Naive thymus-derived CD4-positive, alpha-beta T cell (primary cell): ENCODE measurements at regions not wholly inside any gene's neighbourhood (a gene's known extent, or its start where the extent isn't known, plus 50 kb on each side); places are given as distances from the start of the nearest gene placed in this dataset.

Experiments
- ATAC-seq: fragments of 150-1000 bp; cut with Tn5 transposase; 2 replicates; pipeline ENCODE4 v1.10.0; 2021; ENCODE audit warnings: mild to moderate bottlenecking, moderate library complexity
- CTCF ChIA-PET: fragments of 350-600 bp; sonication (Branson Sonifier 250); formaldehyde crosslinking; loops from one replicate; lab custom pipeline; 2021; ENCODE audit warnings: antibody characterized with exemption; lab: Charles Lee
- POLR2A ChIA-PET: fragments of 350-600 bp; sonication (Branson Sonifier 250); formaldehyde crosslinking; loops from one replicate; lab custom pipeline; 2021; ENCODE audit warnings: antibody characterized with exemption, inconsistent platforms; lab: Charles Lee
- DNase-seq, 9 donors: peaks; one replicate each; pipeline versions ENCODE4 v3.0.0 to v3.0.0-alpha.2; 2020 to 2022; ENCODE audit warnings: mixed read lengths in 1 of 9
- H3K27ac ChIP-seq: one replicate; pipeline ENCODE4 v1.7.0; 2013; ENCODE audit warnings: mild to moderate bottlenecking, low read depth, low read length, moderate library complexity
- H3K27me3 ChIP-seq, 2 donors: one replicate each; pipeline ENCODE4 v1.7.0; 2013; ENCODE audit warnings: low read length in 2 of 2, mild to moderate bottlenecking in 2 of 2, moderate library complexity in 2 of 2; ENCODE audit not compliant: control insufficient read depth in 2 of 2, insufficient read depth in 2 of 2
- H3K36me3 ChIP-seq, 3 experiments: 1 replicate in 2 of 3; 2 replicates in 1 of 3; pipeline ENCODE4 v1.7.0; 2013; ENCODE audit warnings: low read length in 3 of 3, mild to moderate bottlenecking in 3 of 3, moderate library complexity in 1 of 3; ENCODE audit not compliant: insufficient read depth in 3 of 3, control insufficient read depth in 2 of 3
- H3K4me1 ChIP-seq, 2 donors: one replicate each; pipeline ENCODE4 v1.7.0; 2013; ENCODE audit warnings: low read length in 2 of 2, mild to moderate bottlenecking in 2 of 2, moderate library complexity in 1 of 2; ENCODE audit not compliant: control insufficient read depth in 2 of 2, insufficient read depth in 2 of 2
- H3K4me3 ChIP-seq: 2 replicates; pipeline ENCODE4 v1.7.0; 2013; ENCODE audit warnings: mild to moderate bottlenecking, low read length
- H3K9me3 ChIP-seq, 3 experiments: 1 replicate in 2 of 3; 2 replicates in 1 of 3; pipeline ENCODE4 v1.7.0; 2013; ENCODE audit warnings: low read length in 3 of 3; ENCODE audit not compliant: control insufficient read depth in 2 of 3
- H3K27ac Mint-ChIP-seq, 9 donors: one replicate each; pipeline ENCODE4 v1.8.0; 2020 to 2022; ENCODE audit warnings: mixed read lengths in 9 of 9, mild to moderate bottlenecking in 8 of 9, moderate library complexity in 5 of 9, inconsistent platforms in 2 of 9
- H3K27me3 Mint-ChIP-seq, 5 donors: one replicate each; pipeline ENCODE4 v1.8.0; 2021 to 2022; ENCODE audit warnings: mixed read lengths in 5 of 5, mild to moderate bottlenecking in 1 of 5
- H3K36me3 Mint-ChIP-seq, 5 donors: one replicate each; pipeline ENCODE4 v1.8.0; 2020 to 2022; ENCODE audit warnings: mixed read lengths in 5 of 5, mild to moderate bottlenecking in 3 of 5, inconsistent platforms in 1 of 5
- H3K4me1 Mint-ChIP-seq, 7 donors: one replicate each; pipeline ENCODE4 v1.8.0; 2020 to 2022; ENCODE audit warnings: mixed read lengths in 7 of 7, mild to moderate bottlenecking in 3 of 7, inconsistent platforms in 1 of 7
- H3K4me3 Mint-ChIP-seq, 10 donors: one replicate each; pipeline ENCODE4 v1.8.0; 2020 to 2022; ENCODE audit warnings: mild to moderate bottlenecking in 10 of 10, mixed read lengths in 10 of 10, moderate library complexity in 6 of 10, inconsistent platforms in 2 of 10
- H3K9me3 Mint-ChIP-seq, 11 donors: one replicate each; pipeline ENCODE4 v1.8.0; 2020 to 2022; ENCODE audit warnings: mixed read lengths in 11 of 11, mild to moderate bottlenecking in 4 of 11, inconsistent platforms in 1 of 11, moderate library complexity in 1 of 11
- intact Hi-C, 2 donors: fragments of 100-400 bp; cut with micrococcal nuclease; formaldehyde crosslinking; loops; one replicate each; pipeline ENCODE4 v1.15.1; 2023

DNA sequence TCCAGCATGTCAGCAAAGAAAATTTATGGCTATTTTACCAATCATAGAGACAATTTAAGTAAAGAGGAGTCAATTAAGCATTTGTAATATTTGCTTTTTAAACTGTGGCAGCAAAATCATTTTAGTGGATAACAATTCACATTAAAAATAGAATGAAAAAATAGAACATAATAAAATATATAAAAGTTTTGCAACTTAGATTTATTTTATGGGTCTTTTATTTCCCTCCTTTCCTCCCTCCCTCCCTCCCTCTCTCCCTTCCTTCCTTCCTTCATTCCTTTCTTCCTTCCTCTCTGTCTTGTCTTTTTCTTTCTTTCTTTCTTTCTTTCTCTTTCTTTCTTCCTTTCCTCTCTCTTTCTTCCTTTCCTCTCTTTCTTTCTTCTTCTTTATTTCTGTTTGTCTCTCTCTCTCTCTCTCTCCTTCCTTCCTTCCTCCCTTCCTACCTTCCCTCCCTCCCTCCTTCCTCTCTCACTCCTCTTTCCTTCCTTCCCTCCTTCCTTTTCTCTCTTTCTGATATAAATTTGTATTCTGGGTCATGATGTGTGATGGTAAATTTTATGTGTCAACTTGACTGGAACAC lies 610.9 kb upstream of the CITED2 start:
- Histone ChIP-seq H3K27me3 (no peaks in the 10 kb centered on the region), H3K27ac (no peak overlapping the region), H3K36me3 (no peaks in the 10 kb centered on the region), H3K9me3 (no peaks in the 10 kb centered on the region), H3K4me1 (no peaks in the 10 kb centered on the region), H3K4me3 (no peak overlapping the region)
- no peak for DNase-seq
- Mint-ChIP-seq H3K9me3 (no peaks in the 10 kb centered on the region), H3K27me3 (peaks cover 0 to 16% (median 5%) of the 10 kb centered on the region in 5 donors), H3K27ac (no peak overlapping the region), H3K4me3 (no peak overlapping the region), H3K4me1 (peaks cover 0 to 10% (median 8%) of the 10 kb centered on the region in 7 donors), H3K36me3 (no peaks in the 10 kb centered on the region)
- ChIA-PET CTCF (no interaction called here), POLR2A (no interaction called here)
- intact Hi-C loops, result no loop called here
- ATAC-seq, result no peak

DNA sequence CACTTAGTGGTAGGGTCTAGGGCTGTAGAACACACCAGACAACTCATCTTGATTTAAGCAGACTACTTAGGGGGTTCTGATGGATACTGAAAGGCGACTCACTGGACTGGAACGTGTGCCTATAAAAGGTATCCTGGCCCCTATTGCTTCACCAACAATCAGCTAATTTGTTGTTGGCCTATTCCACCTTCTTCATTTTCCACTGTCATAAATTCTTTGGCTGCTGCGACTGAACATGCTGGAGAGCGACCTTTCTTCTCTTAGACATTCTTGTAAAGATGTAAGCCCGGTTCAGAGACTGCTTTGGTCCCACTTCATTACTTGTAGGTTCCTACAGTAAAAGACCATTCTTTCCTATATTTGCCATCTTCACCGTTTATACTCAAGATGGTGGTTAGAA lies 609.9 kb upstream of the CITED2 start:
- ATAC-seq, result no peak
- DNase-seq, result no peak
- H3K9me3 Mint-ChIP-seq, result no peaks in the 10 kb centered on the region
- Histone ChIP-seq H3K36me3 (no peaks in the 10 kb centered on the region), H3K4me1 (no peaks in the 10 kb centered on the region), H3K27ac (no peak overlapping the region), H3K27me3 (no peaks in the 10 kb centered on the region), H3K9me3 (no peaks in the 10 kb centered on the region), H3K4me3 (no peak overlapping the region)
- H3K4me1 Mint-ChIP-seq, result peaks cover 0 to 10% (median 8%) of the 10 kb centered on the region in 7 donors
- CTCF ChIA-PET, result no interaction called here
- H3K27ac Mint-ChIP-seq, result no peak overlapping the region
- peaks cover 0 to 16% (median 5%) of the 10 kb centered on the region in 5 donors for H3K27me3 Mint-ChIP-seq
- H3K4me3 Mint-ChIP-seq, result no peak overlapping the region
- intact Hi-C loops, result no loop called here
- no peaks in the 10 kb centered on the region for H3K36me3 Mint-ChIP-seq
- POLR2A ChIA-PET, result no interaction called here

DNA sequence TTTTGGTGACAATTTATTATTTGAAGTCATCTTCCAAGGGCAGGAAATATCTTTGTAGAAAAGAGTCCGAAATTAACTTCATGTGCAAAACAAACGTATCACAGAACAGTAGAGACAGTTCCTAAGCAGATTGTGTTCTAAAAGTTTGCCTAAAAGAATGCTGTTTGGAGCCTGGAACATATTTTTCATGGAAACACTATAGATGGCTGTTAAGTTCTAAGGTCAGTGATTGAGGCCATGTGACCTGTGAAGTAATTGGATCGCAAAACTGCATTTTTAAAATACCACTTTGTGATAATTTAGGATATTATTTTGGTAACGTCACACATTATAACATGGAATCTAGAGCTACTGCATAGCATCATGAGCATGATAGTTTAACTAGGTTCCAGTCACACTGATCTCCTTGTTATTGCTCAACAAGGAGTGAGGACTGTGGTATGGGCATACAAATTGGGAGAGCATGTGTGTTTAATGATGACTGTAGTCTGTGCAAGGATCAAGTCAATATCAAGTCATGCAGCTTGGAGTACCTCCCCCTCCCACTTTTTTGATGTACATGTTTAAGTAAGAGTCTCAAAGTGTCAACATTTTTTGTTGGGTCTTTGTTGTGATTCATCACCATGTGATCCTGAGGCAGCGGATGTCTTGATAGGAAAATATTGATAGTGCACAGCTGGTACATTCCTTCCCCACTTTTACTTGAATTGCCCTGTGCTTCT lies 609.3 kb upstream of the CITED2 start:
- Histone ChIP-seq H3K27ac (no peak overlapping the region), H3K4me1 (no peaks in the 10 kb centered on the region), H3K4me3 (no peak overlapping the region), H3K9me3 (no peaks in the 10 kb centered on the region), H3K27me3 (no peaks in the 10 kb centered on the region), H3K36me3 (no peaks in the 10 kb centered on the region)
- ATAC-seq (no peak), DNase-seq (no peak)
- ChIA-PET POLR2A (no interaction called here), CTCF (no interaction called here)
- Mint-ChIP-seq H3K27me3 (peaks cover 0 to 16% (median 5%) of the 10 kb centered on the region in 5 donors), H3K9me3 (no peaks in the 10 kb centered on the region), H3K4me3 (no peak overlapping the region), H3K36me3 (no peaks in the 10 kb centered on the region), H3K27ac (no peak overlapping the region), H3K4me1 (peaks cover 0 to 10% (median 8%) of the 10 kb centered on the region in 7 donors)
- intact Hi-C loops, result no loop called here

DNA sequence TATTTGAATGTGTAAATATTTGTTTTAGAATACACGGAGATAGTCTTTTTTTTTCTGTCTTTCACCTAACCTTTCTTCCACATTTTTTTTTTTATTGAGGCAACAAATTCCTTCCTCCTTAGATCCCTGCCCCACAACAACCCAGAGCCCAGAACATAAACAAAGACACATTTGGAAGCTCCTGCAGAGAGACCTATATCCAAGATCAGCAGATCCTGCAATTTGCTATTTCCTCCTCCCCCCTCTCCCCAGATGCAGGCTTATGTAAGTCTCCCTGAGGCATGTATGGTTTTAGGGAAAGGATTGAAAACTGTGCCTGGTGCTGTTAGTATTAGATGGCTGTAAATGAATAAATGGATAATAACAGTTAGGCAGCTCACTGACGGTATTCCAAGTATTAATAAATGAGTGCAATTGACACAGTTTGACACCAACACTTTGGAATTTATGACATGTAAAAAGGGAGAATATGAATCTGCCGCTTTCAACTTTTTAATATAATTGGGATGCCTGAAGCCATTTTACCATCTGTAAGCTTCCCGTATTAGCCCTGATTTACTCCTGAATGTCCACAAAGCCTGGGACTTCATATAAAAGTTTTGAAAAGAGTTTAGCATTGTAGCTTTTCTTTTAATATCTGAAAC lies 608.3 kb upstream of the CITED2 start:
- Histone ChIP-seq H3K27ac (no peak overlapping the region), H3K36me3 (no peaks in the 10 kb centered on the region), H3K9me3 (no peaks in the 10 kb centered on the region), H3K4me1 (no peaks in the 10 kb centered on the region), H3K4me3 (no peak overlapping the region), H3K27me3 (no peaks in the 10 kb centered on the region)
- Mint-ChIP-seq H3K36me3 (no peaks in the 10 kb centered on the region), H3K27ac (no peak overlapping the region), H3K4me1 (peaks cover 0 to 10% (median 8%) of the 10 kb centered on the region in 7 donors), H3K9me3 (no peaks in the 10 kb centered on the region), H3K4me3 (no peak overlapping the region), H3K27me3 (peaks cover 0 to 16% (median 5%) of the 10 kb centered on the region in 5 donors)
- ChIA-PET POLR2A (no interaction called here), CTCF (no interaction called here)
- no peak for ATAC-seq
- intact Hi-C loops, result no loop called here
- DNase-seq, result no peak

DNA sequence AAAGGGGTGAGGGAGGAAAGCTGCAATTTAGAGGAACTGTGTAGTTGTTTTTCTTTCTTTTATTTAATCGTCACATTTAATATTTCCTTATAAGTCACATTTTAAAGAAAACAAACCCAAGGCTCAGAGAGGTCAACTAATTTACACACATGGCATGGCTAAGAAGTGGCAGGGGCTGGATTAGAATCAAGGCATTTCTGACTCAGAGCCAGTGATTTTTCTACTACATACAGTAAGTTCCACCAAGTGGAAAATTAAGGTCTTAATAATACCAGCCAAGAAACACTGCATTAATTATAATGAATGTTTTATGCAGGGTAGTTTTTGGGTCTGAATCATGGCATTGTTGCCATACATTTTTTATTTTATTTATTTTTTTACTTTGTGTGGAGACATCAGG lies 607.7 kb upstream of the CITED2 start:
- ChIA-PET CTCF (no interaction called here), POLR2A (no interaction called here)
- DNase-seq (no peak), ATAC-seq (no peak)
- Mint-ChIP-seq H3K27ac (peak overlapping the region in 1 of 9 donors; percentile 10), H3K4me1 (peaks cover 0 to 10% (median 8%) of the 10 kb centered on the region in 7 donors), H3K36me3 (no peaks in the 10 kb centered on the region), H3K9me3 (no peaks in the 10 kb centered on the region), H3K4me3 (peak overlapping the region in 1 of 10 donors; percentile 31), H3K27me3 (peaks cover 0 to 16% (median 8%) of the 10 kb centered on the region in 5 donors)
- no peaks in the 10 kb centered on the region for H3K9me3 ChIP-seq
- no peak overlapping the region for H3K27ac ChIP-seq
- intact Hi-C loops, result no loop called here
- H3K36me3 ChIP-seq, result no peaks in the 10 kb centered on the region
- H3K4me3 ChIP-seq, result no peak overlapping the region
- H3K4me1 ChIP-seq, result no peaks in the 10 kb centered on the region
- H3K27me3 ChIP-seq, result no peaks in the 10 kb centered on the region

DNA sequence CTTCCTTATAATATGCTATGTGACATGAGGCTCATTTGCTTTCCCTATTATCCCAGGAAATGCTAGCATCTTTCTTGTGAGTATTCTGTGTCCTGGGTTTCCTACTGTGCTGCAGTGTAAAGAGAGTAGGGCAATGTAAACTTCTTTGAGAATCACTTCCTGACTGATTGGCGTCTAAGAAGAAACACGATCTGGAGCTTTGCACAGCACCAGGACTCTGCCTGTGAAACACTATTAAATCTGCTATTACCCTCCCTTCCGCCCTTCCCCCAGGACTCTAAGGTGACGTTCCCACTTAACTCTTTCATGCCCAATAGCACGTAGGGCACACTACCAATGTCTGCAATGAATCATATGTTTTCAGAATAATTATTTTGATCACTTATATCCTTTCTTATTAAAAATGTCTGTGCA lies 607.3 kb upstream of the CITED2 start:
- H3K9me3 Mint-ChIP-seq, result no peaks in the 10 kb centered on the region
- H3K4me3 Mint-ChIP-seq, result peak overlapping the region in 2 of 10 donors; percentile 11 to 31
- H3K27ac Mint-ChIP-seq, result peak overlapping the region in 2 of 9 donors; percentile 10 to 30
- Histone ChIP-seq H3K27ac (no peak overlapping the region), H3K4me3 (no peak overlapping the region), H3K36me3 (no peaks in the 10 kb centered on the region), H3K4me1 (no peaks in the 10 kb centered on the region), H3K27me3 (no peaks in the 10 kb centered on the region), H3K9me3 (no peaks in the 10 kb centered on the region)
- peaks cover 0 to 10% (median 8%) of the 10 kb centered on the region in 7 donors for H3K4me1 Mint-ChIP-seq
- intact Hi-C loops, result no loop called here
- ChIA-PET CTCF (no interaction called here), POLR2A (no interaction called here)
- DNase-seq, result peak in 4 of 9 donors; percentile 0 to 11 (median 3)
- H3K27me3 Mint-ChIP-seq, result peaks cover 0 to 16% (median 9%) of the 10 kb centered on the region in 5 donors
- ATAC-seq, result no peak
- H3K36me3 Mint-ChIP-seq, result no peaks in the 10 kb centered on the region
